ENCODE measurements at regions not wholly inside any gene's neighbourhood (a gene's known extent, or its start where the extent isn't known, plus 50 kb on each side); places are given as distances from the start of the nearest gene placed in this dataset.

- TF ChIP-seq MAX (IDR thresholded peaks at IDR 0.05), result no peak
- TF ChIP-seq SIN3A (conservative IDR thresholded peaks at IDR 0.05 in 1 of 2, IDR thresholded peaks at IDR 0.05 in 1 of 2; ENCODE audit: low read depth in 1 of 2, low read length in 2 of 2), result no peak
- no peak for TF ChIP-seq POLR2A (IDR thresholded peaks at IDR 0.05; ENCODE audit: control extremely low read depth in 1 of 2, low read depth in 2 of 2, low read length in 2 of 2)
- TF ChIP-seq POLR2AphosphoS5 (IDR thresholded peaks at IDR 0.05; ENCODE audit: low read depth, low read length), result no peak
- no peak for TF ChIP-seq YY1 (IDR thresholded peaks at IDR 0.05; ENCODE audit: low read depth, low read length)
- TF ChIP-seq KDM5A (IDR thresholded peaks at IDR 0.05; ENCODE audit: low read length), result no peak
- TF ChIP-seq NANOG (IDR thresholded peaks at IDR 0.05; ENCODE audit: insufficient read depth, low read depth, low read length, poor library complexity, severe bottlenecking), result no peak
- no peak for TF ChIP-seq TCF12 (IDR thresholded peaks at IDR 0.05; ENCODE audit: low read depth, low read length)
- TF ChIP-seq USF2 (IDR thresholded peaks at IDR 0.05; ENCODE audit: low read length), result no peak
Observed at GRCh38 chr17:77771145-77771544, 187.4 kb upstream of the TNRC6C start (continued).
